Caco-2 (cell line): ENCODE measurements at regions not wholly inside any gene's neighbourhood (a gene's known extent, or its start where the extent isn't known, plus 50 kb on each side); places are given as distances from the start of the nearest gene placed in this dataset.

Experiments
- BruUV-seq: library from RNA; stranded (reverse); fragments of 400-500 nt; replicated peaks from 2 replicates; lab custom pipeline; 2021; lab: Mats Ljungman, UMichigan
- CTCF ChIA-PET: fragments of 300-600 bp; sonication (Branson Sonifier 250); formaldehyde crosslinking; loops from one replicate; lab custom pipeline; 2022; ENCODE audit warnings: antibody characterized with exemption; lab: Charles Lee
- POLR2A ChIA-PET: fragments of 300-600 bp; sonication (Branson Sonifier 250); formaldehyde crosslinking; loops from one replicate; lab custom pipeline; 2022; ENCODE audit warnings: antibody characterized with exemption; lab: Charles Lee
- DNase-seq, 2 experiments: peaks; one replicate each; pipeline versions ENCODE4 v3.0.0 to v3.0.0-alpha.2; 2020 to 2022
- H3K27me3 ChIP-seq: replicated peaks from 2 replicates; pipeline ENCODE4 v1.6.0; 2011; ENCODE audit warnings: low read length; ENCODE audit not compliant: control insufficient read depth, insufficient read depth
- H3K36me3 ChIP-seq: 2 replicates; pipeline ENCODE4 v1.5.1; 2011; ENCODE audit warnings: low read length; ENCODE audit not compliant: control insufficient read depth, insufficient read depth
- H3K4me1 ChIP-seq: fragments of 250-450 bp; sonication (Bioruptor Pico); 2 replicates; pipeline ENCODE4 v1.5.1; 2020; ENCODE audit warnings: mild to moderate bottlenecking
- H3K4me3 ChIP-seq: 2 replicates; pipeline ENCODE4 v1.5.1; 2011; ENCODE audit warnings: low read depth, mild to moderate bottlenecking, control low read depth, low read length
- H3K9me3 ChIP-seq: fragments of 250-450 bp; sonication (Bioruptor Pico); 2 replicates; pipeline ENCODE4 v1.5.1; 2020; ENCODE audit warnings: mild to moderate bottlenecking, moderate library complexity
- H3K27ac Mint-ChIP-seq: one replicate; pipeline ENCODE4 v1.8.0; 2022; ENCODE audit warnings: mixed read lengths; ENCODE audit not compliant: unreplicated experiment
- H3K27me3 Mint-ChIP-seq: one replicate; pipeline ENCODE4 v1.8.0; 2022; ENCODE audit warnings: mixed read lengths; ENCODE audit not compliant: insufficient read depth, unreplicated experiment
- H3K36me3 Mint-ChIP-seq: one replicate; pipeline ENCODE4 v1.8.0; 2022; ENCODE audit warnings: mild to moderate bottlenecking, mixed read lengths; ENCODE audit not compliant: insufficient read depth, unreplicated experiment
- H3K4me1 Mint-ChIP-seq: one replicate; pipeline ENCODE4 v1.8.0; 2022; ENCODE audit warnings: low read depth, mixed read lengths; ENCODE audit not compliant: unreplicated experiment
- H3K4me3 Mint-ChIP-seq: one replicate; pipeline ENCODE4 v1.8.0; 2022; ENCODE audit warnings: mild to moderate bottlenecking, moderate library complexity, mixed read lengths; ENCODE audit not compliant: unreplicated experiment
- H3K9me3 Mint-ChIP-seq: one replicate; pipeline ENCODE4 v1.8.0; 2022; ENCODE audit warnings: mixed read lengths; ENCODE audit not compliant: unreplicated experiment
- CTCF ChIP-seq, 2 experiments: fragments of 200-600 bp in 1 of 2; IDR thresholded peaks; 1 replicate in 1 of 2; 2 replicates in 1 of 2; pipeline versions ENCODE4 v1.5.1 to v1.8.0; 2011 to 2022; ENCODE audit warnings: antibody characterized with exemption in 1 of 2, control low read depth in 1 of 2, inconsistent platforms in 1 of 2, low read depth in 1 of 2, low read length in 1 of 2, mild to moderate bottlenecking in 1 of 2, moderate library complexity in 1 of 2; ENCODE audit not compliant: insufficient read depth in 1 of 2, severe bottlenecking in 1 of 2, unreplicated experiment in 1 of 2
- intact Hi-C: fragments of 100-400 bp; cut with micrococcal nuclease; formaldehyde crosslinking; loops from one replicate; pipeline ENCODE4 v1.10.0; 2022; ENCODE audit not compliant: unreplicated experiment

- POLR2A ChIA-PET = no interaction called here
Measured at GRCh38 chr2:149677416-149677815, 89.8 kb upstream of the MMADHC start.

GRCh38 chr2:149670086-149670485, 82.5 kb upstream of the MMADHC start:
- Histone ChIP-seq H3K4me3 (no peak overlapping the region), H3K36me3 (no peaks in the 10 kb centered on the region), H3K27me3 (no peaks in the 10 kb centered on the region), H3K4me1 (no peaks in the 10 kb centered on the region), H3K9me3 (no peaks in the 10 kb centered on the region)
- CTCF ChIA-PET = no interaction called here
- Mint-ChIP-seq H3K4me1 (no peaks in the 10 kb centered on the region), H3K9me3 (no peaks in the 10 kb centered on the region), H3K36me3 (no peaks in the 10 kb centered on the region), H3K27ac (no peak overlapping the region), H3K4me3 (no peak overlapping the region), H3K27me3 (no peaks in the 10 kb centered on the region)
- POLR2A ChIA-PET = no interaction called here
- no peak for DNase-seq
- no TSS peak for BruUV-seq
- intact Hi-C loops = no loop called here
- no peak for TF ChIP-seq CTCF (IDR thresholded peaks at IDR 0.05; ENCODE audit: insufficient read depth in 1 of 2, low read depth in 1 of 2, low read length in 1 of 2, severe bottlenecking in 1 of 2, unreplicated experiment in 1 of 2)

More at GRCh38 chr2:149677416-149677815, 89.8 kb upstream of the MMADHC start:
- Histone ChIP-seq H3K27me3 (no peaks in the 10 kb centered on the region), H3K36me3 (no peaks in the 10 kb centered on the region), H3K4me1 (no peaks in the 10 kb centered on the region), H3K9me3 (no peaks in the 10 kb centered on the region), H3K4me3 (no peak overlapping the region)
- Mint-ChIP-seq H3K27ac (no peak overlapping the region), H3K9me3 (no peaks in the 10 kb centered on the region), H3K27me3 (no peaks in the 10 kb centered on the region), H3K4me1 (no peaks in the 10 kb centered on the region), H3K36me3 (no peaks in the 10 kb centered on the region), H3K4me3 (no peak overlapping the region)
- DNase-seq = no peak
- CTCF ChIA-PET = no interaction called here
- no TSS peak for BruUV-seq
- no peak for TF ChIP-seq CTCF (IDR thresholded peaks at IDR 0.05; ENCODE audit: insufficient read depth in 1 of 2, low read depth in 1 of 2, low read length in 1 of 2, severe bottlenecking in 1 of 2, unreplicated experiment in 1 of 2)
- intact Hi-C loops = no loop called here

GRCh38 chr2:149666809-149667320, 79.3 kb upstream of the MMADHC start:
- TF ChIP-seq CTCF (IDR thresholded peaks at IDR 0.05; ENCODE audit: insufficient read depth in 1 of 2, low read depth in 1 of 2, low read length in 1 of 2, severe bottlenecking in 1 of 2, unreplicated experiment in 1 of 2) = no peak
- Histone ChIP-seq H3K9me3 (no peaks in the 10 kb centered on the region), H3K27me3 (no peaks in the 10 kb centered on the region), H3K36me3 (no peaks in the 10 kb centered on the region), H3K4me1 (no peaks in the 10 kb centered on the region), H3K4me3 (no peak overlapping the region)
- intact Hi-C loops = no loop called here
- Mint-ChIP-seq H3K4me1 (no peaks in the 10 kb centered on the region), H3K36me3 (no peaks in the 10 kb centered on the region), H3K27ac (no peak overlapping the region), H3K4me3 (no peak overlapping the region), H3K27me3 (no peaks in the 10 kb centered on the region), H3K9me3 (no peaks in the 10 kb centered on the region)
- CTCF ChIA-PET = no interaction called here
- no TSS peak for BruUV-seq
- POLR2A ChIA-PET = no interaction called here
- DNase-seq = no peak
